Choroid plexus epithelial cell (primary cell): ENCODE measurements at regions not wholly inside any gene's neighbourhood (a gene's known extent, or its start where the extent isn't known, plus 50 kb on each side); places are given as distances from the start of the nearest gene placed in this dataset.

Experiments used
- DNase-seq: peaks from one replicate; pipeline ENCODE4 v3.0.0-alpha.2; 2010; ENCODE audit warnings: low read depth
- H3K4me3 ChIP-seq: 2 replicates; pipeline ENCODE4 v1.5.1; 2011; ENCODE audit warnings: low read depth, mild to moderate bottlenecking, control low read depth, low read length, moderate library complexity
- CTCF ChIP-seq: conservative IDR thresholded peaks from 2 replicates; pipeline ENCODE4 v1.5.1; 2011; ENCODE audit warnings: low read depth, mild to moderate bottlenecking, control low read depth, inconsistent platforms, low read length, moderate library complexity

- no peak for DNase-seq
- no peak overlapping the region for H3K4me3 ChIP-seq
- no peak for TF ChIP-seq CTCF
These were observed 246.8 kb upstream of the JARID2 start for GRCh38 chr6:14999106-14999505.

- no peak overlapping the region for H3K4me3 ChIP-seq
- TF ChIP-seq CTCF: no peak
- DNase-seq: no peak
These were observed 244.5 kb upstream of the JARID2 start for GRCh38 chr6:15001326-15001910.

- no peak for TF ChIP-seq CTCF
- no peak overlapping the region for H3K4me3 ChIP-seq
- no peak for DNase-seq
These were observed 237.6 kb upstream of the JARID2 start for GRCh38 chr6:15008269-15008668.

GRCh38 chr6:15014958-15015357 lies 230.9 kb upstream of the JARID2 start:
- no peak for TF ChIP-seq CTCF
- no peak overlapping the region for H3K4me3 ChIP-seq
- no peak for DNase-seq

- H3K4me3 ChIP-seq: no peak overlapping the region
- TF ChIP-seq CTCF: no peak
- no peak for DNase-seq
These were observed 229.1 kb upstream of the JARID2 start for GRCh38 chr6:15016813-15017212.

- TF ChIP-seq CTCF: no peak
- peak overlapping the region; percentile 32 for H3K4me3 ChIP-seq
- DNase-seq: peak; percentile 33
These were observed 228.6 kb upstream of the JARID2 start for GRCh38 chr6:15017261-15017660.

- H3K4me3 ChIP-seq: no peak overlapping the region
- TF ChIP-seq CTCF: no peak
- no peak for DNase-seq
These were observed 228.1 kb upstream of the JARID2 start for GRCh38 chr6:15017803-15018202.
